ENCODE measurements at regions not wholly inside any gene's neighbourhood (a gene's known extent, or its start where the extent isn't known, plus 50 kb on each side); places are given as distances from the start of the nearest gene placed in this dataset.

DNA sequence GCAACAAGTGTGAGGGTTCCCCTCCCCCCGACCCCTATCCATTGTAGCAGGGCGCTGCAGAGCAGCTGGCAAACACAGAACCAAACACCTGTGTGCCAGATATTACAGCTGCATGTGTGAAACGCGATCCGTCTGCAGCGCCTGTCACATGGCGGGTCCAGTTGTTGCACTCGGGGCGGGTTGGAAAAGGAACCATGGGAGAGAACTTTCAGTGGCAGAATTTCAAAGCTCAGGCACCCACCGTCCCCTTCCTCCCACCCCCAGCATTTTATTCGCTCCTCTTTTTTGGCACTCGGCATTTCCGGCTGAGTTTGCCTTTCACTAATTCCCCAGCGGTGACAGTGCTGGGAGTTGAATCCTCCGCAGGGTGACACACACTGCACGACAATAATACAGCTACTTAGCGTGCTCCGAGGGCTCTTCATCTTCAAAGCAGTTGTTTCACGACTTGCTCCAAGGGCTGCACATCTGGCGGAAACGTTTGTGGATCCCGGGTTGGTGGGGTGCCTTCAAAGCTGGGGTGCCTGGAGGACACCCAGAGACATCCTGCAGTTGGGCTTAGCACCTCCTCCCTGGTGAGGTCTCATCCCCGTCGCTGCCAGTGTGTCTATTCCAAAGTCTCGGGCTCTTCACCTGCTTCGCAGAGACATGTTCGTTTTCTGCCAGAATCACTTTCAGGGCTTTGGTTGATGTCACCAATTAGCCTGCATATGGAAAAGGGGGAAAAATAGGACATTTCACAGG lies 180.7 kb downstream of the ZBTB18 start:
- H3K4me2 ChIP-seq (replicated peaks; ENCODE audit: extremely low read depth, low read length, poor library complexity, severe bottlenecking), result peak overlapping the region; percentile 12
- peak overlapping the region; percentile 58 to 69 for H3K4me3 Mint-ChIP-seq

More for the DNA sequence above, 180.7 kb downstream of the ZBTB18 start:
- H3K27ac Mint-ChIP-seq, result peak overlapping the region in 1 of 7 donors; percentile 35
- H3K27ac ChIP-seq (ENCODE audit: low read depth in 1 of 2, low read length in 2 of 2), result no peak overlapping the region
- peaks cover 2 to 3% (median 2%) of the 10 kb centered on the region in 3 donors for H3K27me3 Mint-ChIP-seq (ENCODE audit: low read depth in 3 of 3)
- H3K36me3 ChIP-seq (replicated peaks in 1 of 2; ENCODE audit: control insufficient read depth in 1 of 2, insufficient read depth in 2 of 2, low read length in 2 of 2), result no peaks in the 10 kb centered on the region
- H3K4me1 Mint-ChIP-seq, result peaks cover 15% of the 10 kb centered on the region
- no peak for TF ChIP-seq CTCF (IDR thresholded peaks at IDR 0.05)
- H3K9ac ChIP-seq (ENCODE audit: insufficient read depth, low read length, poor library complexity, severe bottlenecking), result no peak overlapping the region
- H4K20me1 ChIP-seq (ENCODE audit: insufficient read depth, low read length), result no peaks in the 10 kb centered on the region
- no peaks in the 10 kb centered on the region for H3K79me2 ChIP-seq (ENCODE audit: insufficient read depth, low read length)
- H3K9me3 Mint-ChIP-seq, result peaks cover 0 to 3% (median 0%) of the 10 kb centered on the region in 7 donors
- H3K36me3 Mint-ChIP-seq, result peaks cover 0 to 4% of the 10 kb centered on the region in 2 donors
- H3K4me1 ChIP-seq (ENCODE audit: control insufficient read depth in 1 of 2, insufficient read depth in 2 of 2, low read length in 2 of 2), result peaks cover under 1 to 10% of the 10 kb centered on the region in 2 donors
- intact Hi-C loops (cut with micrococcal nuclease), result no loop called here
- no peaks in the 10 kb centered on the region for H3K9me3 ChIP-seq (replicated peaks in 1 of 2; ENCODE audit: control insufficient read depth in 1 of 2, insufficient read depth in 1 of 2, low read length in 2 of 2)
- WGBS (ENCODE audit: insufficient coverage), result 78% methylated on average over 23 of the region's 27 CpGs
- peak overlapping the region; percentile 24 for H2AFZ ChIP-seq (ENCODE audit: insufficient read depth, low read depth, low read length, poor library complexity, severe bottlenecking)
- H3K4me3 ChIP-seq (replicated peaks in 1 of 3; ENCODE audit: low read depth in 2 of 3, low read length in 3 of 3), result peak overlapping the region in 1 of 3 experiments; percentile 7
- no peaks in the 10 kb centered on the region for H3K27me3 ChIP-seq (ENCODE audit: control insufficient read depth in 2 of 2, insufficient read depth in 2 of 2, low read length in 2 of 2)
- DNase-seq, result no peak

Measured in CD14-positive monocyte (primary cell).